WTC11 (cell line): ENCODE measurements at regions not wholly inside any gene's neighbourhood (a gene's known extent, or its start where the extent isn't known, plus 50 kb on each side); places are given as distances from the start of the nearest gene placed in this dataset.

Experiments
- ATAC-seq: fragments of 200-7000 bp; cut with Tn5 transposase; 2 replicates; pipeline ENCODE4 v1.10.0; 2021; ENCODE audit warnings: mild to moderate bottlenecking, moderate library complexity
- CTCF ChIA-PET: fragments of 300-600 bp; sonication (Branson Sonifier 250); formaldehyde crosslinking; loops from one replicate; lab custom pipeline; 2021; ENCODE audit warnings: antibody characterized with exemption; lab: Charles Lee
- POLR2A ChIA-PET: fragments of 350-600 bp; sonication (Branson Sonifier 250); formaldehyde crosslinking; loops from one replicate; lab custom pipeline; 2021; ENCODE audit warnings: antibody characterized with exemption; lab: Charles Lee
- DNase-seq: peaks from one replicate; pipeline ENCODE4 v3.0.0; 2021; ENCODE audit warnings: low spot score
- H3K27ac Mint-ChIP-seq: 2 replicates; pipeline ENCODE4 v1.8.0; 2021; ENCODE audit warnings: mixed read lengths
- H3K27me3 Mint-ChIP-seq: 2 replicates; pipeline ENCODE4 v1.8.0; 2021; ENCODE audit warnings: low read depth, mild to moderate bottlenecking, moderate library complexity, mixed read lengths
- H3K36me3 Mint-ChIP-seq: 2 replicates; pipeline ENCODE4 v1.8.0; 2021; ENCODE audit warnings: mixed read lengths
- H3K4me1 Mint-ChIP-seq: 2 replicates; pipeline ENCODE4 v1.8.0; 2022; ENCODE audit warnings: mixed read lengths
- H3K4me3 Mint-ChIP-seq: 2 replicates; pipeline ENCODE4 v1.8.0; 2021; ENCODE audit warnings: mild to moderate bottlenecking, moderate library complexity, mixed read lengths
- H3K9me3 Mint-ChIP-seq: 2 replicates; pipeline ENCODE4 v1.8.0; 2021; ENCODE audit warnings: mixed read lengths
- AR ChIP-seq: fragments of 250-450 bp; sonication (Bioruptor Pico); IDR thresholded peaks from 2 replicates; pipeline ENCODE4 v1.9.0; 2021; ENCODE audit warnings: mild to moderate bottlenecking
- ATF6 ChIP-seq: sonication (generic); formaldehyde crosslinking; IDR thresholded peaks from 2 replicates; pipeline ENCODE4 v1.8.1; 2023; ENCODE audit warnings: mild to moderate bottlenecking, missing genetic modification reagents
- CBFB ChIP-seq: sonication (generic); formaldehyde crosslinking; IDR thresholded peaks from 2 replicates; pipeline ENCODE4 v1.8.1; 2022; ENCODE audit warnings: mild to moderate bottlenecking, low read depth, missing genetic modification reagents
- CREM ChIP-seq: sonication (generic); formaldehyde crosslinking; IDR thresholded peaks from 2 replicates; pipeline ENCODE4 v1.8.1; 2022; ENCODE audit warnings: mild to moderate bottlenecking, missing genetic modification reagents, moderate library complexity
- CTCF ChIP-seq: fragments of 200-600 bp; IDR thresholded peaks from 2 replicates; pipeline ENCODE4 v1.8.0; 2022; ENCODE audit warnings: antibody characterized with exemption
- E2F4 ChIP-seq: sonication (generic); formaldehyde crosslinking; IDR thresholded peaks from 2 replicates; pipeline ENCODE4 v1.8.1; 2022; ENCODE audit warnings: low read depth, mild to moderate bottlenecking, moderate library complexity, missing genetic modification reagents, borderline replicate concordance
- EMX1 ChIP-seq: fragments of 250-450 bp; sonication (Bioruptor Pico); IDR thresholded peaks from 2 replicates; pipeline ENCODE4 v1.8.0; 2021; ENCODE audit warnings: mild to moderate bottlenecking
- ETV6 ChIP-seq: sonication (generic); formaldehyde crosslinking; IDR thresholded peaks from 2 replicates; pipeline ENCODE4 v1.8.1; 2022; ENCODE audit warnings: mild to moderate bottlenecking, missing genetic modification reagents
- FOXJ3 ChIP-seq: sonication (generic); formaldehyde crosslinking; IDR thresholded peaks from 2 replicates; pipeline ENCODE4 v1.9.0; 2021; ENCODE audit warnings: missing genetic modification reagents, mild to moderate bottlenecking, borderline replicate concordance
- GTF2I ChIP-seq: fragments of 250-450 bp; sonication (Bioruptor Pico); conservative IDR thresholded peaks from 2 replicates; pipeline ENCODE4 v1.4.0; 2021; ENCODE audit warnings: mild to moderate bottlenecking
- HMGA2 ChIP-seq: fragments of 250-450 bp; sonication (Bioruptor Pico); IDR thresholded peaks from 2 replicates; pipeline ENCODE4 v1.4.0; 2021; ENCODE audit warnings: mild to moderate bottlenecking, moderate library complexity
- JAZF1 ChIP-seq: fragments of 250-450 bp; sonication (Bioruptor Pico); IDR thresholded peaks from 2 replicates; pipeline ENCODE4 v1.9.0; 2021; ENCODE audit warnings: moderate library complexity, mild to moderate bottlenecking, inconsistent platforms
- ZNF396 ChIP-seq: fragments of 250-450 bp; sonication (Bioruptor Pico); IDR thresholded peaks from 2 replicates; pipeline ENCODE4 v1.8.0; 2021; ENCODE audit warnings: mild to moderate bottlenecking, moderate library complexity, borderline replicate concordance
- ZNF416 ChIP-seq: fragments of 250-450 bp; sonication (Bioruptor Pico); IDR thresholded peaks from 2 replicates; pipeline ENCODE4 v1.9.0; 2021; ENCODE audit warnings: mild to moderate bottlenecking, inconsistent platforms
- TF ChIP-seq, protein P1 (sequence below): sonication (generic); formaldehyde crosslinking; IDR thresholded peaks from 2 replicates; pipeline ENCODE4 v1.8.1; 2023; ENCODE audit warnings: mild to moderate bottlenecking, missing genetic modification reagents, moderate library complexity
- TF ChIP-seq, protein P2 (sequence below): sonication (generic); formaldehyde crosslinking; IDR thresholded peaks from 2 replicates; pipeline ENCODE4 v1.8.1; 2022; ENCODE audit warnings: low read depth, missing genetic modification reagents, borderline replicate concordance
- TF ChIP-seq, protein P3 (sequence below): fragments of 250-450 bp; sonication (Bioruptor Pico); IDR thresholded peaks from 2 replicates; pipeline ENCODE4 v1.9.0; 2021; ENCODE audit warnings: moderate library complexity, mild to moderate bottlenecking, inconsistent platforms, borderline replicate concordance

DNA sequence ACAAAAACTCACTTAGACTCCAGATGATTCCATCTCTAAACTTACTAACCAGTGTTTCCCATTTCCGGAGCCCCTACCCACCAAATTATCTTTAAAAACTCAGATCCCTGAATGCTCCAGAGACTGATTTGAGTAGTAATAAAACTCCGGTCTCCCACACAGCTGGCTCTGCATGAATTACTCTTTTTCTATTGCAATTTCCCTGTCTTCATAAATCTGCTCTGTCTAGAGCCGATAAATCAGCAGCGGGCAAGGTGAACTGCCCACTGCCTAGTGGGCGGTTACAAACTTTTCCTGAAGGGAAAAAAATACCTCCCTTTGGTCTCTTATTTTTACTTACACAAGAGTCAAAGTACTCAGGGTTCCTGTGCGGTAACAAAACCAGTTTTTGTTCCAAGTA is 624.4 kb upstream of the RORB start (continued):
- TF ChIP-seq FOXJ3 (CRISPR knock-in tag) = no peak
- TF ChIP-seq JAZF1 (CRISPR knock-in tag) = no peak
- no peak for TF ChIP-seq GTF2I (CRISPR knock-in tag)
- no peak for TF ChIP-seq HMGA2
- no peak for TF ChIP-seq ETV6 (CRISPR knock-in tag)
- TF ChIP-seq, protein P1, sequence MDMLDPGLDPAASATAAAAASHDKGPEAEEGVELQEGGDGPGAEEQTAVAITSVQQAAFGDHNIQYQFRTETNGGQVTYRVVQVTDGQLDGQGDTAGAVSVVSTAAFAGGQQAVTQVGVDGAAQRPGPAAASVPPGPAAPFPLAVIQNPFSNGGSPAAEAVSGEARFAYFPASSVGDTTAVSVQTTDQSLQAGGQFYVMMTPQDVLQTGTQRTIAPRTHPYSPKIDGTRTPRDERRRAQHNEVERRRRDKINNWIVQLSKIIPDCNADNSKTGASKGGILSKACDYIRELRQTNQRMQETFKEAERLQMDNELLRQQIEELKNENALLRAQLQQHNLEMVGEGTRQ (CRISPR knock-in tag) = no peak

DNA sequence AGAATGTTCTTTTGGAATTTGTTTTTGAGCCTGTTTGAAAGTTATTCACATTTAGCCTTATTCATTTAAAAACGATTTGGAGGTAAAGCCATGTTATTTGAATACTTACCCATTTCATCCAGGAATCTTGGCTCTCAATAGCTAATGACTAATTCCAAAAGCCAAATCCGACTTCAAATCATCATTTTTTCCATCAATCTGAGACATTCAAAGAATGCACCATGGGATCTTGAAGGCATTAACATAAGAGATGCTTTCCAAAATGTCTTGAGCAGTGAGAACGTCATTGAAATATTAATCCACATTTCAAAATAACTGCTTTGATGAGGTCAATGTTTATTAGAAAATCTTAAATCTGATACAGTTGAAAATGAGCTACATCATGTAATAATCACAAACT is 617.0 kb upstream of the RORB start:
- Mint-ChIP-seq H3K36me3 (no peaks in the 10 kb centered on the region), H3K27me3 (no peaks in the 10 kb centered on the region), H3K9me3 (peaks cover 6% of the 10 kb centered on the region), H3K4me3 (no peak overlapping the region), H3K4me1 (no peaks in the 10 kb centered on the region), H3K27ac (no peak overlapping the region)
- ChIA-PET POLR2A (no interaction called here), CTCF (no interaction called here)
- ATAC-seq (no peak), DNase-seq (no peak)
- no peak for TF ChIP-seq AR (CRISPR knock-in tag)
- no peak for TF ChIP-seq EMX1
- no peak for TF ChIP-seq CTCF
- TF ChIP-seq ATF6 (CRISPR knock-in tag) = no peak
- TF ChIP-seq ZNF416 (CRISPR knock-in tag) = no peak
- TF ChIP-seq CBFB (CRISPR knock-in tag) = no peak
- TF ChIP-seq ZNF396 (CRISPR knock-in tag) = no peak
- TF ChIP-seq, protein P2, sequence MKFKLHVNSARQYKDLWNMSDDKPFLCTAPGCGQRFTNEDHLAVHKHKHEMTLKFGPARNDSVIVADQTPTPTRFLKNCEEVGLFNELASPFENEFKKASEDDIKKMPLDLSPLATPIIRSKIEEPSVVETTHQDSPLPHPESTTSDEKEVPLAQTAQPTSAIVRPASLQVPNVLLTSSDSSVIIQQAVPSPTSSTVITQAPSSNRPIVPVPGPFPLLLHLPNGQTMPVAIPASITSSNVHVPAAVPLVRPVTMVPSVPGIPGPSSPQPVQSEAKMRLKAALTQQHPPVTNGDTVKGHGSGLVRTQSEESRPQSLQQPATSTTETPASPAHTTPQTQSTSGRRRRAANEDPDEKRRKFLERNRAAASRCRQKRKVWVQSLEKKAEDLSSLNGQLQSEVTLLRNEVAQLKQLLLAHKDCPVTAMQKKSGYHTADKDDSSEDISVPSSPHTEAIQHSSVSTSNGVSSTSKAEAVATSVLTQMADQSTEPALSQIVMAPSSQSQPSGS (CRISPR knock-in tag) = no peak
- no peak for TF ChIP-seq ETV6 (CRISPR knock-in tag)
- no peak for TF ChIP-seq E2F4 (CRISPR knock-in tag)
- TF ChIP-seq, protein P3, sequence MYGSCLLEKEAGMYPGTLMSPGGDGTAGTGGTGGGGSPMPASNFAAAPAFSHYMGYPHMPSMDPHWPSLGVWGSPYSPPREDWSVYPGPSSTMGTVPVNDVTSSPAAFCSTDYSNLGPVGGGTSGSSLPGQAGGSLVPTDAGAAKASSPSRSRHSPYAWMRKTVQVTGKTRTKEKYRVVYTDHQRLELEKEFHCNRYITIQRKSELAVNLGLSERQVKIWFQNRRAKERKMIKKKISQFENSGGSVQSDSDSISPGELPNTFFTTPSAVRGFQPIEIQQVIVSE (CRISPR knock-in tag) = no peak
- no peak for TF ChIP-seq CREM (CRISPR knock-in tag)
